GM21786 (cell line): ENCODE measurements at regions not wholly inside any gene's neighbourhood (a gene's known extent, or its start where the extent isn't known, plus 50 kb on each side); places are given as distances from the start of the nearest gene placed in this dataset.

ENCODE experiments used
- ATAC-seq: cut with Tn5 transposase; IDR thresholded peaks from one replicate; pipeline ENCODE4 v1.9.1; 2021; ENCODE audit not compliant: unreplicated experiment

GRCh38 chr2:121860033-121860757, 104.7 kb downstream of the TSN start:
- no peak for ATAC-seq

GRCh38 chr2:121860758-121861227, 105.3 kb downstream of the TSN start:
- no peak for ATAC-seq

DNA sequence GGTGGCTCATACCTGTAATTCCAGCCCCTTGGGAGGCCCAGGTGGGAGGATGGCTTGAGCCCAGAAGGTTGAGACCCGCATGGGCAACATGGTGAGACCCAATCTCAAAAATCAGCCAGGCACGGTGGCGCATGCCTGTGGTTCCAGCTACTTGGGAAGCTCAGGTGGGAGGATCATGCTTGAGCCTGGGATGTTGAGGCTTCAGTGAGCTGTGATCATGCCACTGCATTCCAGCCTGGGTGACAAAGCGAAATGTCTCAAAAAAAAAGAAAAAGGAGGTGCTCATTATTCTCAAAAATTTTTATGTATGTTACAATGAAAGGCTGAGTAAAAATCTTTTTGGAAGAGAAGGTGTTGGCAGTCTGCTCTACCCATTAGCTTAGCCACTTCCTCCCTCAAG, 106.8 kb downstream of the TSN start:
- ATAC-seq, result no peak

DNA sequence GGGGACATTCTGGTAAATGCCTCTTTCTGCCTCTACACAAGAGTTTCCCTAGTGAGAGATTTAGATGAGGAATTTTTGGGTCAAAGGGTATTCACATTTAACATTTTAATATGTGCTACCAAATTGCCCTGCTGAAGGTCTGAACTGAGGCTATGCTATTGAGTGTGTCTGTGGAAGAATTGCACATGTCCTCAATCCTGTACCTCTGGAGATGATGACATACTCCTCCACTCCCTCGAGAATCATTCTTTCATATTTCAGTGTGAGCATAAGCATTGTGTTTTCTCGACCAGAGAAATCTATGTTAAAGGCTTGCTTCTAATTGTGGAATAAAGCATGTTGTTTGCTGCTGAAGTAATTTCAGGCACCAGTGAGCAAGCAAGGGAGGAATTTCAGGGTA, 110.5 kb downstream of the TSN start:
- no peak for ATAC-seq

DNA sequence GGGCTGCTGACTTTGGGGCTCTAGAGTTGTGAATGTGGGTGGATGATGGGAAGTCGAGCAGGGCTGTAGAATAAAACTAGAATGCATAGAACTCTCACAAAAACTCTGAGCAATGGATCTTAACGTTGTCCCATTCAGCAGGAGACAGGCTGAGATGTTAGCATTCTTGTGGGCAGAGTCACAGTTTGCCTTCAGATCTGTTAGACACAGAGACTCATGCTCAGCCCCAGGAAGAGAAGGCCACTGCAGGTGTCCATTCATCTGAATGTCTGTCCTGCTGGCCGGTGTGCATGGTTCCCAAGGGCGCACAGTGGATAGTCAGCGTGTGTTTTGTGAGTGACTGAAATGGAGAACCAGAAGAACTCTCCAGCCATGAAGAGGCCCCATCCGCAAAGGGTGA, 111.3 kb downstream of the TSN start:
- ATAC-seq, result no peak

- ATAC-seq, result no peak
These were observed 113.2 kb downstream of the TSN start for GRCh38 chr2:121868652-121869051.

DNA sequence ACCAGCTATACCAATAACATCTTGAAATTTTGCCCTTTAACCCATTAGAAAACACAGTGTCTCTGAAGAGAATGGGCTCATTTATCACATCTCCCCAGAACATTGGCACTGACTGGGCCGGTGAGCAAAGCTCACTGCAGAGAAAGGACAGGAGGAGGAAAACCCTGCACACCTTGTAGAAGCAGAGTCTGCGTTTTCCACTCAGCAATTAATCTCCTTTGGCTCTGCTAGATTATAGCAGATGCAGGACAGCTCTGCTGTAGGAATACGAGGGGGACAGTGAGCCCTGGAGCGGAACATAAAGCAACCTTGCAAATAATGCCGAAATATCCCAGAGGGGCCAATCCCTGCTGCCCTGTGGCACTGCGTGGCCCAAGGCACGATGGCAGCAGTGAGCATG, 113.9 kb downstream of the TSN start:
- ATAC-seq, result no peak

GRCh38 chr2:121869873-121870272, 114.4 kb downstream of the TSN start:
- no peak for ATAC-seq

DNA sequence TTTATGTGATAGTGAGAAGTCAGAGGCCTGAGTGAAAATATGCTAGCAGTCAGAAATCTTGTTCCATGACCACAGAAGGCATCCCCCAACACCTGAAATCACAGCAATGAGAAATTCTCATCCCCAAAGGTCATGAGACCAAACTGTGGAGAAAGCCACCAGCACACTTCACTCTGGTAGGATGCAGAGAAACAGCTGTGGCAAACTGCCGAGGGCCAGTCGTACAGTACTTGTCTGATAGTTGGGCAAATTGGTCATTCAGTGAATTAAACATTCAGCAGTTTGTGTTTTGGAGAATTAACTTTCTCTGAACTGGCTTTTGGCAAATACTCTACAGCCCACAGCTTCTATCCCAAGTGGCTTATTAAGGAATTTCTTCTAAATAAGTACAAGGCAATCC, 117.2 kb downstream of the TSN start:
- ATAC-seq, result no peak

DNA sequence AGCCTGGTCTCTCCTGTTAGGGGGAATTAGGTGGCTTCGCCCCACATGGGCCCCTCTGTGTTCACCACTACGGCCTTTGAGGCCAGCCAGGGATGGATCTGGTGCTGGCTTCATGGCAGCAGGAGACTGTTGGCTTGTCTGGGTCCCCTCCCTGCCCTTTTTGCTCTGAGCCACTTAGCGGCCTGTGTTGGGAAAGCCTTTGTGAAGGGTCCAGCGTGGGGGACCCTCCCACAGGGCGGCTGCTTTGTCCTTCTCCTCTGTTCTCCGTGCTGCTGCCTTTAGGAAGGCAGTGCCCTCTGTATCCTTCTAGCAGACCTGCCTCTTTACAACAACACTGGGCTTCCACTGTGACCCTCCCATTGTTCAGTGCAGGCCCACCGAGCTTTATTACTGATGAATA, 118.4 kb downstream of the TSN start:
- ATAC-seq, result no peak

- no peak for ATAC-seq
These were observed 120.2 kb downstream of the TSN start for GRCh38 chr2:121875585-121876185.

DNA sequence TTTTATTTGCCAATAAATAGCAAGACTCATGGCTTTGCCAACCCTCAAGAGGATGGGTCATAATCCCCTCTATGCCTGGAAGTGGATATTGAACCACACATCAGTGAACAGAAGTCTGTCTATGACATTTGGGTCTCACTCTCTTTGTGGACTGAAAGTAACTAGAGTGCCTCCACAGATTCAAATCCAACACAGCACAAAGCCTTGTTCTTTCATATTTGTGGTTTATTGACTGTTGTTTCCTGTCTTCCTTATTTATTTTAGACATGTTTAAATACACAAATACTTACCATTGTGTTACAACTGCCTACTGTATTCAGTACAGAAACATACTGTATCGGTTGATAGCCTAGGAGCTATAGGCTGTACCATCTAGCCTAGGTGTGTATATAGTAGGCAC, 121.9 kb downstream of the TSN start:
- no peak for ATAC-seq

DNA sequence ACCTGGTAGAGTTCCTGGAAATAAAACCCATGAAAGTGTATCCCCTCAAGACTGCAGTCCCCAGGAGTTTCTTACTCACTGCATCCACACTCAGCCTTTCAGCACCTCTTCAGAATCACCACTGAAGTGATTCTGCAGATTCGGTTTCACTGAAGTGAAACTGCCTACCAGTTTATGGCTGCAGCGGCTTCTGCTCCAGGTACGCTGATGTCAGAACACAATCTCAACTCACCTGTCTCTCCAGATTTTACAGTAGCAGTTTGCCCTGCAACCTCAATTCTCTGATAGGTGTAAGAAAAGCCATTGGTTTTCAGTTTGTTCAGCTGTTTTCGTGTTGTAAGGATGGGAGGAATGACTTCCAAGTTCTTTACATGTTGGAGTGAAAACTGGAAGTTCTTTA, 124.8 kb downstream of the TSN start:
- ATAC-seq, result no peak

DNA sequence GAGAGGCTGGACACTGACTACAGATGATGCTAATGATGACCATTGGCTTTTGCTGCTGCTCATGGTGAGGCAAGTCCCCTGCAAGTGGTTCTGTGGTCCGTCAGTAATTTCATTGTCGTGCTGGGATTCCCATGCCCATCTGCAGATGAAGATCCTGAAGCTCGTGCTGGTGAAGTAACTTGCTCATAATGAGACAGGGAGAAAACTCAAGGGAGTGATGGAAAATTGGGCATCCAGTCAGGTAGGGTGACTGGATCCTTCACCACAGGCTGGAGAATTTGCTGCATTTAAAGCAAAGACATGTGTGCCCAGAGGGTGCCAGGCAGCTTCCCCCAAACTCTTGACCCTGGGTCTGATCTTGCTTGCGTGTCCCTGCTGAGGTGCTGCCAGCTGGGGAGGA, 125.6 kb downstream of the TSN start:
- no peak for ATAC-seq

GRCh38 chr2:121881950-121882349, 126.5 kb downstream of the TSN start:
- ATAC-seq, result no peak

- ATAC-seq, result no peak
These were observed 128.6 kb downstream of the TSN start for GRCh38 chr2:121884078-121884477.

GRCh38 chr2:121884511-121884921, 129.1 kb downstream of the TSN start:
- no peak for ATAC-seq

GRCh38 chr2:121886059-121886458, 130.6 kb downstream of the TSN start:
- ATAC-seq, result no peak

DNA sequence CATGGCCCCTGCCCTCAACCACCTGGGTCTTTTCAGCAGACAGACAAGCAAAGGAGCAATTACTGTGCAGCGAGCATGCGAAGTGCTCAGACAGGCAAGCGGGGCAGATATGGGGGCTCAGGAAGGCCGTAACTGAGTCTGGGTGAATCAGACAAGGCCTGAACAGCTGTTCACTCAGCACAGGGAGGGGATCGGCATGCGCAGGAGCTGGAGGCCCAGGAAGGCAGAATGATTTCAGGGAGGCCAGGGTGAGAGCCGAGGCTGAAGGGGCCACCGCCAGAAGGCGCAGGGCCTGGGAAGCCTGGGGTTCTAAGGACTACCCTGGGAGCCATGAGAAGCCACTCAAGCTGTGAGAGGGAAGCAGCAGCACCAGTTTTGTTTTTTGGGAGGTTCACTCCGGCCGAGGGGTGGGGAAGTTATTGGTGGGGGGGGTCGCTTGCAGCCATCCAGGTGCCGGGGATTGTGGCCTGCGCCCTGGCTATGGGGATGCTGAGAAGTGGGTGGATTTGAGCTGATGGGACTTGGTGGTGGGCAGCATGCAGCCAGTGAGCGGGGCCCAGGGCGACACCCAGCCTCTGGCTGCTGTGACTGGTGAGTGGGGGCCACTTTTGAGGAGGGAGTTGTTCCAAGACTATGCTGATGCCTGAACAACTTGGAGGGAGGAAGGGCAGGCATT, 132.2 kb downstream of the TSN start:
- no peak for ATAC-seq

GRCh38 chr2:121888189-121888557, 132.7 kb downstream of the TSN start:
- ATAC-seq, result peak; percentile 71

- no peak for ATAC-seq
These were observed 134.6 kb downstream of the TSN start for GRCh38 chr2:121890041-121890440.
